HG03045 (cell line): ENCODE measurements at regions not wholly inside any gene's neighbourhood (a gene's known extent, or its start where the extent isn't known, plus 50 kb on each side); places are given as distances from the start of the nearest gene placed in this dataset.

Experiments
- ATAC-seq: cut with Tn5 transposase; IDR thresholded peaks from one replicate; pipeline ENCODE4 v1.9.1; 2021; ENCODE audit warnings: mild to moderate bottlenecking, moderate library complexity; ENCODE audit not compliant: unreplicated experiment

DNA sequence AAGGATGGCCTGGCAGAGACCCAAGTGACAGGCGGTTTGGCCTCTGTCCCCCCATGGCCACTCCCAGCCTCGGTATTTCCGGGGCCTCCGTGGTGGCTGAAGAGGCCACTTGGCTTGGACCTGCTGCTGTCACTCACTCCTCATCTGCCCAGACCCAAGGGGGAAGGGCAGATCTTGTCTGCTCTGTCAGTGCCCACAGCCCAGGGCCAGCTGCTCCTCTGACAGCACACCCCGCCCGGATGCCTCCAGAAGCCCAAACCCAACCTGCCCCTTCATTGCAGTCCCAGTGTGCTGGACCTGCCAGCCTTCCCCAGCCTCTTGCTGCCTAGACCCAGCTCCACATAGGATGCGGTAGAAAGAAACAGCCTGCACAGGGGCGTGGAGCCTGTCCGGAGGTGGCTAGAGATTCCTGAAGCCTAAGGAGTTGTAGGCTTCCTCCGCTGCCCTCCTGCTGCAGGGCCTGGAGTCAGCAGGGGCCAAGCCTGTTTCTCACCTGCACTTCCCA lies 52.0 kb downstream of the MAGEF1 start:
- no peak for ATAC-seq

- no peak for ATAC-seq
Measured at GRCh38 chr3:184658223-184658928, 53.5 kb downstream of the MAGEF1 start.

DNA sequence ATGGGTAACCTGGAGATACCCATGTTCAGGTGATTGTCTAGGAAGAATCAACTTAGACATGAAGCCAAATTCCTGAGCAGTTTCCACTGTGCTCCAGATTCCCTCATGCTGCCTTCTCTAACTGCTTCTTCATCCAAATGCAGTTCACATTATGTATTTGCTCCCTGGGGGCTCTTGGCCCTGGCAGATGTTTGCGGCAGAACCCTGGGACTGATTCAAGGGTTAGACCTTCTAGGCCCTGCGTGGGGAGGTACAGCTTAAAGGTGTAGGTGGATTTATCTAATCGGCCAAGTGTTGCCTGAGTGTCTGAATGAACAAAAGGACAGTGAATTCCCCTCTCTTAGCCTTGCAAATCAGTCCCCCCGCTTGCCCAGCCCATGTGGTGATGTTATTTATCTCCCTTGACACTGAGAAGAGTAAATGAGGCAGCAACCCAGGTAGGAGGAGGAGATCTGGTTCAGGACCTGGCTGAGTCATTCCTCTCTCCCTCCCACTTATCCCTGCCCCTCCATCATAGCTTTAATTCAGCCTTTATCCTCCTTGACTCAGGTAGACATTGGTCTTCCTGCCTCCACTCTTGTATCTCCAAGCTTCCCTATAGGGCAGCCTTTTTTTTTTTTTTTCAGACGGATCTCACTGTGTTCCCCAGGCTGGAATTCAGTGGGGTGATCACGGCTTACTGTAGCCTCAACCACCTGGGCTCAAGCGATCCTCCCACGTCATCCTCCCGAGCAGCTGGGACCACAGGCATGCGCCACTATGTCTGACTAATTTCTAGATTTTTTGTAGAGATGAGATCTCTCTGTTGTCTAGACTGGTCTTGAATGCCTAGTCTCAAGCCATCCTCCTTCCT lies 54.8 kb downstream of the MAGEF1 start:
- peak; percentile 76 for ATAC-seq

GRCh38 chr3:184656458-184656828 lies 55.4 kb downstream of the MAGEF1 start:
- no peak for ATAC-seq

DNA sequence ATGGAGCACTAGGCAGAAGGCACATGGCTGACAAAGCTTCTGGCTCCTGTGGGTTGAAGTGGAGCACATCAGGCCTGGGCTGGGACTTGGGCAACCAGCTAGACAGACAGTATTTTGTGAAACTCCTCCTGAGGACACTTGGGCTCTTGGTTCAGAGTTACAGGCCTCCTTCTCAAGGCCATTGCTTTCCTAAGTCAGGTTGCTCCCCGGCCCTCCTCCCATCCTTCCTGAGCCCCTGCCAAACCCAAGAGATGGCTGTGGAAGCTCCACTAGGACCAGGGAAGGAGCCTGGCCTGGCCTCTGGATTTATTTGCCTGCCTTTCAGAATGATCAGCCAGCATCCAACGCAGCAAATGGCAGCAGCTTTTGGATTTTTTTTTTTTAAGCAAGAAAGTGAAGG lies 56.3 kb downstream of the MAGEF1 start:
- no peak for ATAC-seq

GRCh38 chr3:184654375-184654774 lies 57.5 kb downstream of the MAGEF1 start:
- ATAC-seq = no peak

DNA sequence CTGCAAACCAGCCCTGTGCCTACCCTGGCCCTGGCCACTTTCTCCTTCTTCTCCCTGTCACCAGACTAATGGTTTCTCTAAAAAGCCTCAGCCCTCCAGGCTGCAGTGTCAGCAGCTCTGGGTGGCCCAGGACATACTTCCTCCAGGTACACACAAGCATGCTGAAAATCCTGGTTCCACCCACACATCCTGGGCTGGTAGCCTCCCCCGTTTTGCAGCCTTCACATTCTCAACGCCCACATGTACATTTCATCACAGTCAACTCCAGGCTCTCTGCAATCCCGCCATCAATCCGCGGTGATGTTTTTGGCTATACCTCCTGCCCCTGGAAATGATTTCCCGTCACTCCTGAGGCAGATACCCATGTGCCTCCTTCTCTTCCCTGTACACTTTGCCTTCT lies 59.4 kb downstream of the MAGEF1 start:
- no peak for ATAC-seq

GRCh38 chr3:184651904-184652303 lies 60.0 kb downstream of the MAGEF1 start:
- no peak for ATAC-seq

DNA sequence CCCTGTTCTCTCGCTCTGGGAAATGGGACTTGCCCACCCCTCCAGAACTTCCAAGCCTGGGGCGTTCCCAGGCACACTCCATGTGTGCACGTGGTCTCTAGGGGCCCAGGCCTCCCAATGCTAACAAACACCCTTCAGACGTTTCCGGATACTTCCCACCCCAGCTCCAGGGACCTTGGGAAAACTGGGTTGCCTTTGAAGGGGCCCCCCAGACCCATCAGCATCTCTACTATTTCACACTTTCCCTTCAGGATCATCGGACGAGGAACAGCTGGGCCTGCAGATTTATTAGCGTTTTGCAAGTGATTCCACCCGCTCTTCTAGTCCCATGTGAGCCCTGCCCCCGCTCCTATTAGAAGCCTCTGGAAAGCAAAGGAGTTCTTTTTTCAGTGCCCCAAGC lies 63.2 kb downstream of the MAGEF1 start:
- ATAC-seq = no peak

GRCh38 chr3:184647405-184647936 lies 64.4 kb downstream of the MAGEF1 start:
- ATAC-seq = no peak

GRCh38 chr3:184645336-184645735 lies 66.5 kb downstream of the MAGEF1 start:
- ATAC-seq = no peak

DNA sequence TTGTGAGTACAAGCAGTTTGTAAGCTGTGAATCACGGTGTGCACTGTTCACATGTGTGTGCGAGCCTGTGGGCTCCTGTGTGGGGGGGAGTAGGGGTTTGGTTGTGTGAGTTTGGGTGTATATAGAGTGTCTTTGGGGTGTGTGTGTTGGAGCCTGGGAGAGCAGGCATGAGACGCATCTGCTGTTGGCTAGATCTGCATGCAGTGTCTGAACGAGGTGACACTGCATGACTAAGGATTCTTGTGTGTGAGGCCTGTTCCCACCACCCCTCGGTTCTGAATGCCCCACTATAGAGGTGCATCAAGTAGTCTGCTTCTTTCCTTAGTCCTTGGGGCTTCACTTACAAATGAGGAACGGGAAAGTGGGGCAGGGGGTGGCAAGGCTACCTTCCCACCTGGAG lies 68.4 kb downstream of the MAGEF1 start:
- no peak for ATAC-seq

DNA sequence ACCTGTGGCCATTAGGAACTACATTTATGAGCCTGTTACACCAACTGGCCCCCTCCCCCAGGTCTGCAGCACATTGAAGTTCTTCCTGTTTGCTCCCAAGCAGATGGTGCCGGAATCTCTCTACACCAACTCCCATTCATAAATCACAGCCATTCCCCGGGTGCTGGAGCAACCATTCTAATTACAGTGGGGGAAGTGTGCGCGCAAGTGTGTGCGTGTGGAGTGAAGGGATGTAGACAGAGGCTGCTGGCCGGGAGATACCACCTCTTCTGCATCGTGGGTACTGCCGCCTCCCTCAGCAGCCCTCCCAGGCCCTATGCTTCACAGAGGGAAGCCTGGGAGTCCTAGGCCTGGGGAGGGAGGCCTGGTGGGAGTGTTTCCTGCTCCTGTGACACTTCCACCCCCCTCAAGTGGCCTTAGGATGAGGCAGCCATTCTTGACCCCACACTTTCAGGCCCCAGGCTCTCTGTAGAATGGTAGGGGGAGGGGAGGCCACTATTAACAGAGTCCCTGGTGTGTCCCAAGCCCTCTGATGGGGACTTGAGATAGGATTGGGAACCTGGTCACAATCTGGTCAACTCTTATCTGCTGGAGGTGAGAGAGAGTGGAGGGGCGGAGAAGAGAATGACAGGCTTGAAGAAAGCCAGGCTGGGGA lies 69.1 kb downstream of the MAGEF1 start:
- ATAC-seq = no peak

GRCh38 chr3:184641430-184641829 lies 70.4 kb downstream of the MAGEF1 start:
- ATAC-seq = no peak

DNA sequence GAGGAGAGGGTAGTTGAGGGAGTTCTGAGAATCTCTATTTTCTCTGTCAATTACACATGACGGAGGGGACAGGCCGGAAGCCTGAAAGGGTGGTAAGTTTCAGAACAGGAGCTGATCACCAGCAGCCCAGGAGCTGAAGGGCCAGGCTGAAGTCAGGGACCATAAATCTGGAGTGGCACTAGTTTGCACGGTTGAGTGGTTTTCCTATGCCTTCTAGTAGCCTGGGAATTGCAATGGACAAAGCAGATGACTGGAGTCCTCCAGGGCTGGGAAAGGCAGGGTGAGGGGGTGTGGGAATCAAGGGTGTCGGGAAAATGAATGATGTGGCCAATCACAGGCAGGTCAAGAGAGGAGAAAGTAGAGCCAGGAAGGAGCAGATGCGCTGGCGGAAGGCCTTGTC lies 72.5 kb downstream of the MAGEF1 start:
- no peak for ATAC-seq

- no peak for ATAC-seq
Measured at GRCh38 chr3:184637705-184638104, 74.2 kb downstream of the MAGEF1 start.

- no peak for ATAC-seq
Measured at GRCh38 chr3:184636741-184637316, 75.0 kb downstream of the MAGEF1 start.

- ATAC-seq = no peak
Measured at GRCh38 chr3:184635774-184636173, 74.2 kb downstream of the EPHB3 start.

- no peak for ATAC-seq
Measured at GRCh38 chr3:184635126-184635525, 73.5 kb downstream of the EPHB3 start.

DNA sequence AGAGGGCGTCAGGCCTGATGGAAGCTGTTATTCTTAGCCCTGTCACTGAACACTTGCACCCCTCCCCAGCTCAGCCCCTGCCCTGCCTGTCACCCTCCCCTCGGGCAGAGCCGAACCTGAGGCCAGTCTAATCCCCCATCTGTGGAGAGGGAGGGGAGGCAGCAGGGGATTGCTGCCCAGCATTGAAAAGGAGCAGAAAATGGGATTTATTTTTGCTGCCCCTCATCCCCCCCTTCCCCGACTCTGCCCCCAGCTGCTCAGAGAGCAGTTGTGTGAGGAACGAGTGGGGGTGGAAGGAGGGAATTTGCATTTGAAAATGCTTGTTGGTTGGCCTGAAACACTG lies 71.6 kb downstream of the EPHB3 start:
- no peak for ATAC-seq

GRCh38 chr3:184632551-184633236 lies 71.1 kb downstream of the EPHB3 start:
- ATAC-seq = no peak
